HEK293 (cell line): ENCODE measurements at regions not wholly inside any gene's neighbourhood (a gene's known extent, or its start where the extent isn't known, plus 50 kb on each side); places are given as distances from the start of the nearest gene placed in this dataset.

Source experiments
- GLIS2 ChIP-seq: fragments of 450-650 bp; formaldehyde crosslinking; IDR thresholded peaks from 2 replicates; pipeline ENCODE4 v1.5.1; 2016; ENCODE audit warnings: missing biosample characterization, missing genetic modification characterization
- REPIN1 ChIP-seq: fragments of 450-650 bp; formaldehyde crosslinking; IDR thresholded peaks from 2 replicates; pipeline ENCODE4 v1.5.1; 2017; ENCODE audit warnings: missing biosample characterization, missing genetic modification characterization, low read depth
- YY1 ChIP-seq: fragments of 450-650 bp; formaldehyde crosslinking; IDR thresholded peaks from 2 replicates; pipeline ENCODE4 v1.5.1; 2018; ENCODE audit warnings: missing biosample characterization, missing genetic modification characterization
- ZBTB49 ChIP-seq: fragments of 450-650 bp; formaldehyde crosslinking; IDR thresholded peaks from 2 replicates; pipeline ENCODE4 v1.5.1; 2016; ENCODE audit warnings: missing biosample characterization, missing genetic modification characterization, low read depth
- ZNF121 ChIP-seq: fragments of 450-650 bp; formaldehyde crosslinking; IDR thresholded peaks from 2 replicates; pipeline ENCODE4 v1.5.1; 2016; ENCODE audit warnings: missing biosample characterization, missing genetic modification characterization
- ZNF19 ChIP-seq: fragments of 450-650 bp; formaldehyde crosslinking; IDR thresholded peaks from 2 replicates; pipeline ENCODE4; 2016; ENCODE audit warnings: missing biosample characterization, missing genetic modification characterization, low read depth
- ZNF843 ChIP-seq: fragments of 450-650 bp; formaldehyde crosslinking; IDR thresholded peaks from 2 replicates; pipeline ENCODE4 v1.5.1; 2016; ENCODE audit warnings: missing biosample characterization, missing genetic modification characterization
- TF ChIP-seq, protein P1 (sequence below): fragments of 450-650 bp; formaldehyde crosslinking; IDR thresholded peaks from 2 replicates; pipeline ENCODE4 v1.5.1; 2016; ENCODE audit warnings: missing biosample characterization, missing genetic modification characterization
- TF ChIP-seq, protein P2 (sequence below): fragments of 450-650 bp; formaldehyde crosslinking; IDR thresholded peaks from 2 replicates; pipeline ENCODE4 v1.5.1; 2017; ENCODE audit warnings: missing biosample characterization, missing genetic modification characterization

DNA sequence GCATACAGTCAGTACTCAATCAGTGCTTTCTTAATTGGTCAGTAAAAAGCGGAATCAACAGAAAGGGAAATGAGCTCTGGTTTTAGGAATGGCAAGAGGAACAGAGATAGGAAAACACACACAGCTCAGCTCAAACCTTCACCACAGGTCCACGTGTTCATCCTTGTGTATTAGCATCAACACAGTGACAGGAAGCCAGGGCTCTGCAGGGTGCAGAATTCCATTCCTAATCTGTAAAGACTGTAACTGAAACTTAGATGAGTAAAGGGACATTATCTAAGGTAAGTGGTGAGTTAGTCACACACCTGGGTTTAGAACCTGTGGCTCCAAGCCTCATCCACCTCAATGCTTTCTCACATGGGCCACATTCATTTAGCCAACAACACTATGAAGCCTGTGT, 1242.2 kb upstream of the TMEM132C start:
- no peak for TF ChIP-seq ZNF121
- no peak for TF ChIP-seq GLIS2 (tag by site-specific recombination)
- TF ChIP-seq, protein P1, sequence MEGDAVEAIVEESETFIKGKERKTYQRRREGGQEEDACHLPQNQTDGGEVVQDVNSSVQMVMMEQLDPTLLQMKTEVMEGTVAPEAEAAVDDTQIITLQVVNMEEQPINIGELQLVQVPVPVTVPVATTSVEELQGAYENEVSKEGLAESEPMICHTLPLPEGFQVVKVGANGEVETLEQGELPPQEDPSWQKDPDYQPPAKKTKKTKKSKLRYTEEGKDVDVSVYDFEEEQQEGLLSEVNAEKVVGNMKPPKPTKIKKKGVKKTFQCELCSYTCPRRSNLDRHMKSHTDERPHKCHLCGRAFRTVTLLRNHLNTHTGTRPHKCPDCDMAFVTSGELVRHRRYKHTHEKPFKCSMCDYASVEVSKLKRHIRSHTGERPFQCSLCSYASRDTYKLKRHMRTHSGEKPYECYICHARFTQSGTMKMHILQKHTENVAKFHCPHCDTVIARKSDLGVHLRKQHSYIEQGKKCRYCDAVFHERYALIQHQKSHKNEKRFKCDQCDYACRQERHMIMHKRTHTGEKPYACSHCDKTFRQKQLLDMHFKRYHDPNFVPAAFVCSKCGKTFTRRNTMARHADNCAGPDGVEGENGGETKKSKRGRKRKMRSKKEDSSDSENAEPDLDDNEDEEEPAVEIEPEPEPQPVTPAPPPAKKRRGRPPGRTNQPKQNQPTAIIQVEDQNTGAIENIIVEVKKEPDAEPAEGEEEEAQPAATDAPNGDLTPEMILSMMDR (tag by site-specific recombination), result no peak
- no peak for TF ChIP-seq ZBTB49 (tag by site-specific recombination)
- TF ChIP-seq YY1, result no peak
- TF ChIP-seq ZNF19 (tag by site-specific recombination), result no peak
- no peak for TF ChIP-seq REPIN1
- no peak for TF ChIP-seq ZNF843
- TF ChIP-seq, protein P2, sequence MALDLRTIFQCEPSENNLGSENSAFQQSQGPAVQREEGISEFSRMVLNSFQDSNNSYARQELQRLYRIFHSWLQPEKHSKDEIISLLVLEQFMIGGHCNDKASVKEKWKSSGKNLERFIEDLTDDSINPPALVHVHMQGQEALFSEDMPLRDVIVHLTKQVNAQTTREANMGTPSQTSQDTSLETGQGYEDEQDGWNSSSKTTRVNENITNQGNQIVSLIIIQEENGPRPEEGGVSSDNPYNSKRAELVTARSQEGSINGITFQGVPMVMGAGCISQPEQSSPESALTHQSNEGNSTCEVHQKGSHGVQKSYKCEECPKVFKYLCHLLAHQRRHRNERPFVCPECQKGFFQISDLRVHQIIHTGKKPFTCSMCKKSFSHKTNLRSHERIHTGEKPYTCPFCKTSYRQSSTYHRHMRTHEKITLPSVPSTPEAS (tag by site-specific recombination), result no peak
